ENCODE measurements at regions not wholly inside any gene's neighbourhood (a gene's known extent, or its start where the extent isn't known, plus 50 kb on each side); places are given as distances from the start of the nearest gene placed in this dataset.
A peak's percentile ranks its signal among the peaks of the same experiment; 100 is the strongest.

- DNase-seq = no peak
Measured at GRCh38 chr4:133452678-133453077, 303.6 kb downstream of the PCDH10 start.

DNA sequence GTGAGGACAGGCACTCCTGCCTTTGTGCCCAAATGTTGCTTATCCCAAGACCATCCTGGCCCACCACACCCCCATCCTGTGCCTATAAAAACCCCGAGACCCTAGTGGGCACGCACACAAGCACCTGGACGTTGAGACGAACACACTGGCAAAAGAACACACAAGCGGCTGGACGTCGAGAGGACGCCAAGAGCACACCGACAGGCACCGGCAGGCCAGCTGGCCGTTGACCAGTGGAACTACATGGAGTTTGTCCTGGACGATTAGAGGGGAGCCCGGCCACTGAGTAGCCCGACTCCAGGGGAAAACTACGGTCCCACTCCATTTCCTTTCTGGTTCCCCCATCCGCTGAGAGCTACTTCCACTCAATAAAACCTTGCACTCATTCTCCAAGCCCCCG, 301.7 kb downstream of the PCDH10 start:
- no peak for DNase-seq

GRCh38 chr4:133440404-133440803, 291.3 kb downstream of the PCDH10 start:
- DNase-seq = no peak

DNA sequence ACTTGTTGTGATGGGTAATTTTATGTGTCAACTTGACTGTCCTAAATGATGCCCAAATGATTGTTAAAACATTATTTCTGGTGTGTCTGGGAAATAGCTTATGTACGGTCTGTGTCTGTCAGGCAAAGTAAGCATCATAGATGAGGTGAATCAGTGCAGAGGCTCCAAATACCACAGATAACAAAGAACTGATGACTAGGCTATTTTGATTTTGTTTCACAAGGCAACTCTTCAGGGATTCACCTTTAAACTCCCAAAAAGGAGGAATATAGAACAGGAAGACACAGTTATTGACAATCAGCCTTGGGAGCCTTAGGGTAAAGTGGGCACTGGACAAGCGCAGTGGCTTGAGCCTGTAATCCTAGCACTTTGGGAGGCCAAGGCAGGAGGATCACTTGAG, 290.7 kb downstream of the PCDH10 start:
- DNase-seq = no peak

GRCh38 chr4:133424605-133425004, 275.5 kb downstream of the PCDH10 start:
- no peak for DNase-seq

GRCh38 chr4:133403913-133404312, 254.8 kb downstream of the PCDH10 start:
- no peak for DNase-seq

- DNase-seq = no peak
Measured at GRCh38 chr4:133402616-133403015, 253.5 kb downstream of the PCDH10 start.

DNA sequence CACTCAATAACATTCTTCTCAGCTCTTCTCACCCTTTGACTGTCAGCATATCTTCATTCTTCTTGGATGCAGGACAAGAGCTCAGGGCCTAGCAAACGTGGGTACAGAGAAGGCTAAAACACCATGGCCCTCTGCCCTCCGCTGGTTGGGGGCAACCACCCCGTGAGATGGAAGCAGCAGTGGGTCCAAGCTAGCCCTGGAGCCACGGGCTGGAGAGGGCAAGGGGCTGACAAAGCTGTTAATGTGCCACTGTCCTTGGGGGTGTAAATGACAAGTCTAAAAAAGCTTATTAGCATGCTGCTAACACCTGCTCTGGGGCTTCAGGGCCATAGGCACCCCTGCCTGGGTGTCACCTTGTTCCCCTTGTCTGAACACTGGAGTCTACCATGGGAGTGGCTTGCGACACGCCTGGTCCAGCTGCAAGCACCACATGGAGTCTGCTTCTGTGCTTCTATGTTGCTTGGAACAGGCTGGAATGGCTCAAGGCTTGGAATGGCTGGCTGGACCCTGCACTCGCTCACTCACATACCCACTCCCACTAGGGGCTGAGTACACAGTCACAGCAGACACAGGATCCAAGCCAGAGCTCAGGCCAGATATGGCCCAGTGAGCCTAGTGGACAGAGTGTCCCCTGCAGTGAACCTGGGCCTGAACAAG, 246.0 kb downstream of the PCDH10 start:
- no peak for DNase-seq

DNA sequence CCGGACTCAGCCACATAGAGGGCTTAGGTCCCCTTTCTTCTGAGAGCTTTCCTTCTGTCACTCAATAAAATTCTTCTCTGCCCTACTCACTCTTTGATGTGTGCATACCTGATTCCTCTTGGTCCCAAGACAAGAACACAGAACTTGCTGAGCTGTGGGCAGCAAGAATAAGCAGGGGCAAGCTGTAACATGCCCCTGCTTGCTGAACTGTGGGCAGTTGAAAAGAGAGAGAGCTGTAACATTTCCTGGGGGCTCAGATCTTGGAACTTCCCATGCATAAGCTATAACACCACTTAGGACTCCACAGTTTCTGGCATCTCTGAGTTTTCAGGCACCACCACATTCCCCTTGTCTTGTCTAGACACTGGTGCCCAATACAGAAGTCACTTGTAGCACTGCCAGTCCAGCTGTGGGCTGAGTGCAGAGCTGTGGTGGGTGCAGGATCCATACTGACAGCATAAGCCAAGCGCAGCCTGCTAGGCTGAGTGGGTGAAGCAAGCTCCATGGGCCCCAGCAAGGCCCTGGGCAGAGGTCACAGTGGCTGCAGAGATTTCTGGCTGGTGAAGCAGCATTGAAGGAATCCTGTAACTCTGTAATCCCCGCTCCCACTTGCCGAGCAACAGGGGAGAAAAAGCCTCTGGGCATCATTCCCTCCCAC, 241.2 kb downstream of the PCDH10 start:
- DNase-seq = no peak

DNA sequence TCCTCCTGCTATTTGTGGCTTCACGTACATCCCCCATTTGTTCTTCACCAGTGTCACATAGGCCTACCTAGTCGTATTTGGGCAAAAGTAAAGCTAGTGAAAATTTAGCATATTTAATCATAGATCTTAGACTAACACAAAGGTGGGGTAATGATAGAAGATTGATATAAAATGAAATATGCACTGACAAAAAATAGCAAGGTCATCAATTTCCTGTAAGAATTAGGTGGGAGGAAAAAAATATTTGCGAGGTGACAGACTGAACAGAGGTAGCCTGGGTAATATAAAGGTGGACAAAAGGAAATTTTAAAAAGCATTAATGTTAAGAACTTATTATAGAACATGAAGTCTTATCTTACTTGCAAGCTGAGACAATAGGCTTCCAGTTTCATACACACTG, 239.9 kb downstream of the PCDH10 start:
- DNase-seq = no peak

DNA sequence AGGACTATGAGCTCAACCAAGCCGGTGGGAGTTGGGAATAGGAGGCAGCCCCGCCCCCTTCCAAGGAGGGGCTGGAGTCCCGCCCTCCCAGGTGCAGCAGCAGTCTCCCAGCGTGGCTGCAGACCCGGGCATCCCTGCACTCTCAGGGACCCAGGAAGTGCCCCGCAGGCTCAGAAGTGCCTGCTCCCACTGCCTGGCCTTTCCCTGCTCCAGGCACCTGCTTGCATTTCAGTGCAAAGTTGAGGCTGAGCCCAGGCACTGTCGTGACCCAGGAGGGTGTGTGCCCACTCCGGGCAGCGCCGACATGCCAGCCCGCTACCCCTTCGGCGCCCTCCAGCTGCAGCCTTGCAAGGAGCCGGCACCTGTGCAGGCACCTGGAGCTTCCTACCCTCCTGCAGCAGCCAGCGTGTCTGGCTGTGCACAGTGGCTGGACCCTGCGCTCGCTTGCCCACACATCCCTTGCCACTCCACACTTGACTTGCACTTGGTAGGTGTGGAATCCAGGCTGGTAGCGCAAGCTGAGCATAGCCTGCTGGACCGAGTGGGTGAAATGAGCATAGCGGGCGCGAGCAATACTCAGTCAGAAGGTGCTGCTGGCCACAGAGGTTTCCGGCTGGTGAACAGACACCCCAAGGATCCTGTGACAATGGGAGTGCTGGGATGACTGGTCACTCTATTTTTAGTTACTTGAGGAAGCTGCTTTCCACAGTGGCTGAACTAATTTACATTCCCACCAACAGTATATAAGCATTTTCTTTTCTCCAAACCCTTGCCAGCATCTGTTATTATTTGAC, 236.3 kb downstream of the PCDH10 start:
- DNase-seq = no peak

DNA sequence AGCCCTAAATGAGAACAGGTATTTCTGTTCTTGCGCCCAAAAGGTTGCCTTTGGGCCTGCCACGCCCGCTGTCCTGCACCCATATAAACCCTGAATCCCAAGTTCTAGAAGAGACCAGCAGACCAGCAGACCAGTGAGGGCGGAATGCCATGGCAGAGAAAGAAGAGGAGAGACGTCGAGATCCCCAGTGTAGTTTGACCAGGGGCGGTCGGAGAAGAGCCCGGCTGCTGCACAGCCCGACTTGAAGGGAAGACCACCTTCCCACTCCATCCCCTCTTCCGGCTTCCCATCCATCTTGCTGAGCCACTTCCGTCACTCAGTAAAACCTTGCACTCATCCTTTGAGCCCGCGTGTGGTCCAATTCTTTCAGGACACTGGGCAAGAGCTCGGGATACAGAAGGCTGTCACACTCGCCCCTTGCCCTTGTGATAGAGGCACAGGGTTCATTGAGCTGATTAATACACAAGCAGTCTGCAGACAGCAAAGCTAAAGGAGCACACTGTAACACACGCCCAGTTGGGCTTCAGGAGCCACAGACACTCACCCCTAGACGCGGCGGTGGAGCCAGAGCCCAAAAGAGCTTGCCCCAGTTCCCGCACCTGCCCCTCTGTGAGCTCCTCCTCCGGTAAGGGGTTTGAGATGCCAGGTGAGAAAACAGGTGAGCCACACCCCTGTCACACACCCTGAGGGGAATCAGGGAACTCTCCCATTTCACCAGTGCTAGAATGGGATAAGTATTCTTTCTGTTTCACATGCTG, 230.8 kb downstream of the PCDH10 start:
- no peak for DNase-seq

- DNase-seq = no peak
Measured at GRCh38 chr4:133377286-133377685, 228.2 kb downstream of the PCDH10 start.

GRCh38 chr4:133372699-133373098, 223.6 kb downstream of the PCDH10 start:
- no peak for DNase-seq

DNA sequence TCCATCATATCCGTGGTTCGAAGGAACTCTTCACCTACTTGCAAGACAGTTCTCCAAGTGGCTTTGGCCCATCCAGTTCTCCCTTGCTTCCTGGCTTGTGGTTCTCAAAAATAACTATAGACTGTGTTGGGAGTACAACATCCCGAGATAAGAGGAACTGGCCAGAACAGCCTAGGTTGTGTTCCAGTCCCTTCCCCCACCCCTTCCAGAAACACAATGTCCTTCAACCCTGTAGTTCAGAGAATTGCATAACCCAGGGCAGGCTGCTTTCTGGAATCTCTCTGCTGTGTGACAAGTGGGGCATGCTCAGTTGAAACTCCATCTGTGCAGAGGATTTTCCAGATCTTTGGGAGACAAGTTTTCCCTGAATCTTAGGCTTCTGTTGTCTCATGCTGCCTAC, 206.5 kb downstream of the PCDH10 start:
- DNase-seq = no peak

GRCh38 chr4:133347409-133347808, 198.3 kb downstream of the PCDH10 start:
- DNase-seq = no peak

- DNase-seq = no peak
Measured at GRCh38 chr4:133324491-133324890, 175.4 kb downstream of the PCDH10 start.

DNA sequence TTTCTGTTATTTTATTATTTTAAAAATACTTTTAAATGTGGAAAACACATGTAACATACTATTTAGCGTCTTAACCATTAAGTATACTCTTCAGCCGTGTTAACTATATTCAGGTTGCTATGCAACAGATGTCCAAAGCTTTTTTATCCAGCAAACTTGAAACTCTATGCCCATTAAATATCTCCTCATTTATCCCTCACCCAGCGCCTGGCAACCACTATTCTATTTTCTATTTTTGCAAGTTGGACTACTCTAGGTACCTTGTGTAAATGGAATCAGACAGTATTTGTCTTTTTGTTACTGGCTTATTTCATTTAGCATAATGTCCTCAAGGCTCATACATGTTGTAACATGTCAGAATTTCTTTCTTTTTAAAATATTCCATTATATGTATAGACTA, 174.6 kb downstream of the PCDH10 start:
- no peak for DNase-seq

GRCh38 chr4:133320576-133321170, 171.6 kb downstream of the PCDH10 start:
- peak; percentile 34 for DNase-seq

GRCh38 chr4:133316909-133317308, 167.8 kb downstream of the PCDH10 start:
- DNase-seq = peak; percentile 4

- no peak for DNase-seq
Measured at GRCh38 chr4:133314991-133315390, 165.9 kb downstream of the PCDH10 start.

DNA sequence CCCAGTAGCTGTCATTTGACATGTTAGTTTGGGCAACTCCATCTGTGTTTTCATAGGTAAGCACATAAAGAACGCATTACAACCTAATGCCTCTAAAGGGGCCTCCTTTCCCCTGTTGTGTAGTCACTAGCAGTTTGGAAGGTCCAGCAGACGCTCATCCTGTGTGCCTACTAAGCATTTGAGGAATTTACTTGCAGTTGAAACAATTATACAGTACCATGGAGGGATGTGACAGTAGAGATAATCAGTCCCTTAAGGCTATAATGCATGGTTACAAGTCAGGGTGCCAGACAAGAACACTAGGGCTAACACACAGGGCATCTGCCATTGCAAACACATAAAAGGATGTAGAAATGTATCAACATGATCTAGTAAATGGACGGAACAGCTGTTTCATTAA, 138.3 kb downstream of the PCDH10 start:
- no peak for DNase-seq

DNA sequence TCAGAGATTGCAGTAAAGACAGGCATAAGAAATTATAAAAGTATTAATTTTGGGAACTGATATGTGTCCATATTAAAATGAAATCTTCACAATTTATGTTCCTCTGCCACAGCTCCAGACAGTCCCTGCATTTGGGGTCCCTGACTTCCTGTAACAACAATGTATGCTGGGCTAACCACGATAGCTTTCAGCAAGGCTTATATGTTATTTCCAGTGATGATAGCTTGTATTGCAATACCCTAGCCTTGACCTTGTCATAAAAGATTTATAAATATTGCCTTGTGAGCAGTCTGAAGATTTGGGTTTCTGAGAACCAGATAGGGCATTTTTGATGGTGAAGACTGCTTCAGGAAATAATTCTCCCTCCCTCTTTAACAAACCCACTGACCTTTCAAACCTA, 129.5 kb downstream of the PCDH10 start:
- no peak for DNase-seq
